ENCODE measurements at regions not wholly inside any gene's neighbourhood (a gene's known extent, or its start where the extent isn't known, plus 50 kb on each side); places are given as distances from the start of the nearest gene placed in this dataset.

DNA sequence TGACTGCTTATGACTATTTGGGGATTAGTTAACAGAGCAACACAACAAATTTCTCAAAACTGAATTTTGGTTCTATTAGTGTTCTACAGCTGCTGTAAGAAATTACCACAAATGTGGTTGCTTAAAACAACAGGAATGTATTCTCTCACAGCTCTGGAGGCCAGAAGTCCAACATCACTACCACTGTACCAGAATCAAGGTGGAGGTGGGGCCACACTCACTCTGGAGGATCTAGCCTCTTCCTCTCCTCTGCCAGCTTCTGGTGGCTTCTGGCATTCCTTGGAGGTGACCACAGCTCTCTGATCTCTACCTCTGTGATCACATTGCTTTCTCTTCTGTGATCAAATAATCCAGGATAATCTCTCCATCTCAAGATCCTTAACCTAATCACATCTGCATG lies 194.7 kb upstream of the BMPER start:
- no peak for ATAC-seq

DNA sequence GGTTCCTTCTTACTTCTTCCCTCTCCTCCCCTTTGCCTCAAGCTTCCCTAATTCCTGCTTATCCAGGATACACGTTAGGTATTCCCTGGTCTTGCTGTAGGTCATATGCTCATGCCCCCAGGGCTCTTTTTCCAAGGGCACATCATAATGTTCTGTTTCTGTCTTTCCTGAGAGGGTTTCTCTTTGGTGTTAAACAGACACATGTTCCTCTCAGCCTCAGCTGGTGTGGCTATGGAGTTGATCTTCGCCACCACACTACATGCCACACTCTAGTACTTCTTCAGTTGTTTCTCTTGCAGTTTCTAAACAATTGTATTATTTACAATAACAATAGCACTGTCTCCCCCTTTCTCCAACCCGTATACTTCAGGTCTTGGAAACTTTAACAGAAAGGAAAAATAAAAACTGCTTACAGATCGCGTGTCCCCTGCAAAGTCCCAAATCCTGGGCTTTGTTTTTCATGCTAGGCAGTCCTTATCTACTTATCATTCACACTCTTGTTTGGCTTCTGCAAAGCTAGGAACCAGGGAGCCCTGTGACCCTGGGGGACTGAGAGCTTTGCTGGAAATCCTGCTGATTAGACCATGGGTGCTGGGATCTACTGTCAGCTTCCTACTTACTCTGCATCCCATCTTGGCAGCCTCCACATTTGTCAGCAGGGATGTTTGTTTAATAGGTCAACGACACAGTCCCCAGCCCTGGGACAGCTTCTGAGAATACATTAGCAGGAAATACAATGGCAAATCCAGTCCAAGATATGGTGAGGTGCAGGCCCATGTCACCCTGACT lies 193.9 kb upstream of the BMPER start:
- CTCF ChIA-PET: interaction anchor here (0.6 kb wide), 1 partner anchor 193 kb away, joined by 5 read pairs; no protein-coding TSS in a partner anchor
- BruUV-seq (replicated peaks): no TSS peak
- ATAC-seq (no peak), DNase-seq (ENCODE audit: low read depth, low spot score) (no peak)
- no peaks in the 10 kb centered on the region for H3K4me1 ChIP-seq (ENCODE audit: control insufficient read depth, insufficient read depth, low read length)
- in situ Hi-C loops (cut with HindIII; ENCODE audit: low pct_unique_long_range_greater_than_20kb, low sequenced_read_pairs) (no loop called here), intact Hi-C loops (cut with micrococcal nuclease; ENCODE audit: unreplicated experiment) (no loop called here)
- H3K4me3 ChIP-seq (ENCODE audit: low read depth in 2 of 2, low read length in 2 of 2): no peak overlapping the region
- H3K27ac ChIP-seq (ENCODE audit: low read length): no peak overlapping the region
- POLR2A ChIA-PET: no interaction called here
- H3K27me3 ChIP-seq (ENCODE audit: control insufficient read depth, insufficient read depth, low read length): no peaks in the 10 kb centered on the region; the same call in 1 of the 2 replicates
- H3K36me3 ChIP-seq (ENCODE audit: control insufficient read depth, insufficient read depth, low read length): no peaks in the 10 kb centered on the region
- H3K9me3 ChIP-seq (ENCODE audit: control insufficient read depth, insufficient read depth, low read depth, low read length): no peaks in the 10 kb centered on the region
- TF ChIP-seq, protein P1, sequence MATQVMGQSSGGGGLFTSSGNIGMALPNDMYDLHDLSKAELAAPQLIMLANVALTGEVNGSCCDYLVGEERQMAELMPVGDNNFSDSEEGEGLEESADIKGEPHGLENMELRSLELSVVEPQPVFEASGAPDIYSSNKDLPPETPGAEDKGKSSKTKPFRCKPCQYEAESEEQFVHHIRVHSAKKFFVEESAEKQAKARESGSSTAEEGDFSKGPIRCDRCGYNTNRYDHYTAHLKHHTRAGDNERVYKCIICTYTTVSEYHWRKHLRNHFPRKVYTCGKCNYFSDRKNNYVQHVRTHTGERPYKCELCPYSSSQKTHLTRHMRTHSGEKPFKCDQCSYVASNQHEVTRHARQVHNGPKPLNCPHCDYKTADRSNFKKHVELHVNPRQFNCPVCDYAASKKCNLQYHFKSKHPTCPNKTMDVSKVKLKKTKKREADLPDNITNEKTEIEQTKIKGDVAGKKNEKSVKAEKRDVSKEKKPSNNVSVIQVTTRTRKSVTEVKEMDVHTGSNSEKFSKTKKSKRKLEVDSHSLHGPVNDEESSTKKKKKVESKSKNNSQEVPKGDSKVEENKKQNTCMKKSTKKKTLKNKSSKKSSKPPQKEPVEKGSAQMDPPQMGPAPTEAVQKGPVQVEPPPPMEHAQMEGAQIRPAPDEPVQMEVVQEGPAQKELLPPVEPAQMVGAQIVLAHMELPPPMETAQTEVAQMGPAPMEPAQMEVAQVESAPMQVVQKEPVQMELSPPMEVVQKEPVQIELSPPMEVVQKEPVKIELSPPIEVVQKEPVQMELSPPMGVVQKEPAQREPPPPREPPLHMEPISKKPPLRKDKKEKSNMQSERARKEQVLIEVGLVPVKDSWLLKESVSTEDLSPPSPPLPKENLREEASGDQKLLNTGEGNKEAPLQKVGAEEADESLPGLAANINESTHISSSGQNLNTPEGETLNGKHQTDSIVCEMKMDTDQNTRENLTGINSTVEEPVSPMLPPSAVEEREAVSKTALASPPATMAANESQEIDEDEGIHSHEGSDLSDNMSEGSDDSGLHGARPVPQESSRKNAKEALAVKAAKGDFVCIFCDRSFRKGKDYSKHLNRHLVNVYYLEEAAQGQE (IDR thresholded peaks at IDR 0.05; ENCODE audit: insufficient read depth in 1 of 2, low read depth in 2 of 2, low read length in 1 of 2): no peak
- no peak for TF ChIP-seq SIN3A (IDR thresholded peaks at IDR 0.05; ENCODE audit: borderline replicate concordance, insufficient read depth, low read depth, low read length)
- TF ChIP-seq POLR2AphosphoS5 (IDR thresholded peaks at IDR 0.05; ENCODE audit: low read depth, low read length): no peak
- TF ChIP-seq, protein P2, sequence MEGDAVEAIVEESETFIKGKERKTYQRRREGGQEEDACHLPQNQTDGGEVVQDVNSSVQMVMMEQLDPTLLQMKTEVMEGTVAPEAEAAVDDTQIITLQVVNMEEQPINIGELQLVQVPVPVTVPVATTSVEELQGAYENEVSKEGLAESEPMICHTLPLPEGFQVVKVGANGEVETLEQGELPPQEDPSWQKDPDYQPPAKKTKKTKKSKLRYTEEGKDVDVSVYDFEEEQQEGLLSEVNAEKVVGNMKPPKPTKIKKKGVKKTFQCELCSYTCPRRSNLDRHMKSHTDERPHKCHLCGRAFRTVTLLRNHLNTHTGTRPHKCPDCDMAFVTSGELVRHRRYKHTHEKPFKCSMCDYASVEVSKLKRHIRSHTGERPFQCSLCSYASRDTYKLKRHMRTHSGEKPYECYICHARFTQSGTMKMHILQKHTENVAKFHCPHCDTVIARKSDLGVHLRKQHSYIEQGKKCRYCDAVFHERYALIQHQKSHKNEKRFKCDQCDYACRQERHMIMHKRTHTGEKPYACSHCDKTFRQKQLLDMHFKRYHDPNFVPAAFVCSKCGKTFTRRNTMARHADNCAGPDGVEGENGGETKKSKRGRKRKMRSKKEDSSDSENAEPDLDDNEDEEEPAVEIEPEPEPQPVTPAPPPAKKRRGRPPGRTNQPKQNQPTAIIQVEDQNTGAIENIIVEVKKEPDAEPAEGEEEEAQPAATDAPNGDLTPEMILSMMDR (IDR thresholded peaks at IDR 0.05): no peak
- TF ChIP-seq TCF7L2 (IDR thresholded peaks at IDR 0.05; ENCODE audit: low read depth, low read length): no peak

More for the DNA sequence above, 194.7 kb upstream of the BMPER start:
- Histone ChIP-seq H3K4me1 (ENCODE audit: control insufficient read depth, insufficient read depth, low read length) (no peaks in the 10 kb centered on the region), H3K4me3 (ENCODE audit: low read depth in 2 of 2, low read length in 2 of 2) (no peak overlapping the region), H3K36me3 (ENCODE audit: control insufficient read depth, insufficient read depth, low read length) (no peaks in the 10 kb centered on the region), H3K9me3 (ENCODE audit: control insufficient read depth, insufficient read depth, low read depth, low read length) (no peaks in the 10 kb centered on the region), H3K27ac (ENCODE audit: low read length) (no peak overlapping the region), H3K27me3 (ENCODE audit: control insufficient read depth, insufficient read depth, low read length) (no peaks in the 10 kb centered on the region; the same call in 1 of the 2 replicates)
- TF ChIP-seq SIN3A (IDR thresholded peaks at IDR 0.05; ENCODE audit: borderline replicate concordance, insufficient read depth, low read depth, low read length): no peak
- TF ChIP-seq, protein P2 (IDR thresholded peaks at IDR 0.05): no peak
- TF ChIP-seq, protein P1 (IDR thresholded peaks at IDR 0.05; ENCODE audit: insufficient read depth in 1 of 2, low read depth in 2 of 2, low read length in 1 of 2): no peak
- no peak for TF ChIP-seq POLR2AphosphoS5 (IDR thresholded peaks at IDR 0.05; ENCODE audit: low read depth, low read length)
- no peak for TF ChIP-seq TCF7L2 (IDR thresholded peaks at IDR 0.05; ENCODE audit: low read depth, low read length)
- in situ Hi-C loops (cut with HindIII; ENCODE audit: low pct_unique_long_range_greater_than_20kb, low sequenced_read_pairs) (no loop called here), intact Hi-C loops (cut with micrococcal nuclease; ENCODE audit: unreplicated experiment) (no loop called here)
- BruUV-seq (replicated peaks): no TSS peak
- no peak for DNase-seq (ENCODE audit: low read depth, low spot score)
- ChIA-PET CTCF (interaction anchor here (0.6 kb wide), 1 partner anchor 194 kb away, joined by 5 read pairs; no protein-coding TSS in a partner anchor), POLR2A (no interaction called here)
